Kidney tubule cell (primary cell): ENCODE measurements at regions not wholly inside any gene's neighbourhood (a gene's known extent, or its start where the extent isn't known, plus 50 kb on each side); places are given as distances from the start of the nearest gene placed in this dataset.

ENCODE experiments used
- DNase-seq: peaks from one replicate; pipeline ENCODE4 v3.0.0-alpha.2; 2018; ENCODE audit warnings: low spot score

- DNase-seq: peak; percentile 71
Measured at GRCh38 chr9:13755551-13755950, 476.1 kb upstream of the MPDZ start.

- no peak for DNase-seq
Measured at GRCh38 chr9:13750639-13751038, 471.1 kb upstream of the MPDZ start.

GRCh38 chr9:13750061-13750460, 470.6 kb upstream of the MPDZ start:
- peak; percentile 97 for DNase-seq

- DNase-seq: no peak
Measured at GRCh38 chr9:13746876-13747275, 467.4 kb upstream of the MPDZ start.

GRCh38 chr9:13744261-13744901, 464.9 kb upstream of the MPDZ start:
- no peak for DNase-seq

- no peak for DNase-seq
Measured at GRCh38 chr9:13737885-13738284, 458.4 kb upstream of the MPDZ start.

- no peak for DNase-seq
Measured at GRCh38 chr9:13735181-13735580, 455.7 kb upstream of the MPDZ start.

GRCh38 chr9:13734601-13735000, 455.1 kb upstream of the MPDZ start:
- DNase-seq: no peak

- DNase-seq: no peak
Measured at GRCh38 chr9:13732290-13732689, 452.8 kb upstream of the MPDZ start.

- no peak for DNase-seq
Measured at GRCh38 chr9:13731637-13732036, 452.1 kb upstream of the MPDZ start.

GRCh38 chr9:13729955-13730354, 450.5 kb upstream of the MPDZ start:
- DNase-seq: no peak

GRCh38 chr9:13728917-13729811, 449.7 kb upstream of the MPDZ start:
- peak; percentile 72 for DNase-seq

- peak; percentile 42 for DNase-seq
Measured at GRCh38 chr9:13728131-13728530, 448.6 kb upstream of the MPDZ start.

- DNase-seq: no peak
Measured at GRCh38 chr9:13726746-13727145, 447.3 kb upstream of the MPDZ start.

- DNase-seq: no peak
Measured at GRCh38 chr9:13725516-13725915, 446.0 kb upstream of the MPDZ start.

- peak; percentile 53 for DNase-seq
Measured at GRCh38 chr9:13721481-13722235, 442.2 kb upstream of the MPDZ start.

- peak; percentile 25 for DNase-seq
Measured at GRCh38 chr9:13719981-13720676, 440.6 kb upstream of the MPDZ start.

- DNase-seq: peak; percentile 69
Measured at GRCh38 chr9:13719446-13719845, 440.0 kb upstream of the MPDZ start.

GRCh38 chr9:13718539-13718938, 439.0 kb upstream of the MPDZ start:
- DNase-seq: no peak

- peak; percentile 34 for DNase-seq
Measured at GRCh38 chr9:13718086-13718485, 438.6 kb upstream of the MPDZ start.

GRCh38 chr9:13717322-13718054, 438.0 kb upstream of the MPDZ start:
- DNase-seq: no peak
